HG02678 (cell line): ENCODE measurements at regions not wholly inside any gene's neighbourhood (a gene's known extent, or its start where the extent isn't known, plus 50 kb on each side); places are given as distances from the start of the nearest gene placed in this dataset.

ENCODE experiments used
- ATAC-seq: cut with Tn5 transposase; IDR thresholded peaks from one replicate; pipeline ENCODE4 v1.9.1; 2021; ENCODE audit warnings: mild to moderate bottlenecking, moderate library complexity; ENCODE audit not compliant: unreplicated experiment

GRCh38 chr10:78686444-78687060 is 382.2 kb upstream of the ZMIZ1 start:
- ATAC-seq: no peak

DNA sequence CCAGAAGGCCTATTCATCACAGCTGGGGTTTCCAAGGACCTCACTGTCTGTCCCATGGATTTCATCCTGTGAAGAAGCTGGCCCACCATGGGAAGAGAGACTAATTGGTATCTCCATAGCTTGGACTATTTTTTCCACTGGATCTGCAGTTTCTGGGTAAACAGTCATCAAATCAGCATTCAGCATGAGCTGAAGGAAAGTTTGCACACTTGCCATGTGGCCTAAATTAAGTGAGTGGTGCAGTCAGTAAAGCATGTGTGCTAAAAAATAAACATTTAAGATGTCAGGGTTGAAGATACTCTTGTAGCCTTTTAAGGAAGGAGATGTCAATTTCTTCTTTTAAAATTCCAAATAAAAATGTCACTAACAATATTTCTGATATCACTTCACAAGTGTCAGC is 381.1 kb upstream of the ZMIZ1 start:
- ATAC-seq: no peak

DNA sequence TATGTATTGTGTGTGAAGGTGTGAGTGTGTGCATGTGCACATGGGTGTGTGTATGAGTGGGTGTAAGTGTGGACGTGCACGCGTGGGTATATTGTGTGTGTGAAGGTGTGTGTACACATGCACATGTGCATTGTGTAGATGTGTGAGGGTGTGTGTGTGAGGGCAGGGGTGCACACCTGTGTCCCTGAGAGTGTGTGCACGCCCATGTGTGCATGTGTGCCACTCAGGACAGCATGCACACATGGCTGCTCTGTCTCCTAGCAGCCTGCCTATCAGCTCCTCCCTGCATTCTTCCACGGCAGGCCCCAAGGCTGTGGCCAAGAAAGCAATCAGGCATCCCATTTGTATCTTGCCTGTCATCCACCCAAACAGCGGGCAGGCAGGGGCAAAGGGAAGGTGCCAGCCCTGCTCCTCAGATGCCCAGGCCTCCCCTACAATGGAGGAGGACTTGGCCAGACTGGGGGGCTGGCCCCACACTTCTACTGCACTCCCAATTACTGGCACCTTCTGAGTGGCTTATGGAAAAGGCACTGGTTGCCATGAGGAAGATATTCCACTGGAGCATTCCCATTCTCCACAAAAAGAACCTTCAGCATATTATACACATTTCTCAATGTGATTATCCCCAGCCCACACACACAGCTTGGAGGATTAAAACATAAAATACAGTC is 380.4 kb upstream of the ZMIZ1 start:
- ATAC-seq: no peak

DNA sequence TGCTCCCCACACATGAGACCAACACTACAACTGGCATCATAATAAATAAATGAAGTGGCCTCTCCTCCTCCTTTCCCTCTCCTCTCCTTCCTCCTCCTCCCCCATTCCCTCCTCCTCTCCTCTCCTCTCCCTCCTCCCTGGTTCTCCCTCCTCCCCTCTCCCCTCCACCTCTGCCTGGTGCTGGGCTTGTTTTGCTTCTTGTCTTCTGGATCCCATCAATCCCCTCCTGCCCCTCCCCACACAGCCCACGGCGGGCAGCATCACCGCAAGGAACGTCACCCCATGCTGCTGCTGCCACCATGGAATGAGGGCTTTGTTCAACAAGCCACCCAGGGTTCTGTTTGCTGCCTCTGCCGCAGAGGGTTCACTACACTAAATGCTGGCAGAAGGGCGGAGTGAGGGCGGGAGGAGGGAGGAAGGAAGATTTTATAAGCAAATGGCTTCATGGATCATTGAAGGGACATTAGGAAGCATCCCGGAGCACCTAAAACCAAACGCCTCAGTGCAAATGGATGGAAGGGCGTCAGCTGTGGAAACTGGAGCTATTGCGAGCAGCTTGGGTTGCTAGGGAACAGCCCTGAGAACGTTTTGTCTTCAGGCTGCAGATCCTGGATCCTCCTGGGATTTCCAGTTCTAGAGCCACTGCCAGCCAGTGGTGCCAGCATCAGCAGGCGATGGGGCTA is 379.7 kb upstream of the ZMIZ1 start:
- ATAC-seq: no peak

DNA sequence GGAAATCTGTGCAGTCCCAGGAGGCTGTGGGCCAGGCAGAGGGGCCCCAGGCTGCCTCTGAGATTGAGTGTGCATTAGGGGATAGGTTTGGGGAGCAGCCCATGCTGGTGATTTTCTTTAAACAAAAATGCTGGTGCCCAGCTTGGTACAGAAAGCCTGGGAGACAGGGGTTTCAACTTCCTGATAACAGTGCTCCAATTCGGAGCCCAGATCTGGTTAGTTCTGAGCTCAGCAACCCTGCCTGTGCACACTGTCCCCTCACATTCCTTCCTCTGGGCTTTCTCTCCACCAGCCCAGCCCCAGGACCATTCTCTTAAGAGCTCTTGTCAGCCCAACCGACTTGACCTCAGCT is 379.2 kb upstream of the ZMIZ1 start:
- no peak for ATAC-seq

GRCh38 chr10:78690354-78691111 is 378.2 kb upstream of the ZMIZ1 start:
- no peak for ATAC-seq

DNA sequence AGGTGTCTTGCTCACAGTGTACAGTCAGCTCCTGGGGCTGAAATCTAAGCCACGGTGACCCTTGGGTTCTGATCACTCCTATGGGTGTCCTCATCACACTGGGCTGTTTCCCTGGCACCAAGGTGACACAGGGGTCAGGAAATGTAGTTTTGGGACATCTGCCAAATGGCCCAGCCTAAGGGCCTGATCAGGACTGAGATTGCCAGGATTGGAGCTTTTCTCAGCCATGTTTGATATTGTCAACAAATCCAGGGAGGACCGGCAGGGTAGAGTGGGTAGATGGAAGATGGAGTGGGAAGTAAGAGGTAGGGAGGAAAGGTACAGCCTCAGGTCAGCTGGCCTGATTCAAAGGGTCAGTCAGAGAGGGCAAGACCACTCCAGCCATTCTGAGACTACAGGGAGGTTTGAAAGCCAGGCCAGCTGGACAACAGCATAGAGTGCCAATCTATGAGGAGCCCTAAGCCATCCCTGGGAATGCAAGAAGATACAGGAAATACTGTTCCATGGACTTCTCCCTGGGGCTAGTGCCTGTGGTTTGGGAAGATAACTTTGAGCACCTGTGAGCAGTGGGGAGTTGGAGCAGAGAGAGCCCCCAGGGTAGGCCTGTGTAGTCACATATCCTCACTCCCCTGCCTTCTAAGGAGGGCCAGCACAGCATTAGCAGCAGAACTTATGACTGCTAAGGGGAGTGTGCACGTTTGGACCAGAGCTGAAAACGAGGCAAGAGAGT is 377.3 kb upstream of the ZMIZ1 start:
- no peak for ATAC-seq

GRCh38 chr10:78692071-78692470 is 376.7 kb upstream of the ZMIZ1 start:
- no peak for ATAC-seq

DNA sequence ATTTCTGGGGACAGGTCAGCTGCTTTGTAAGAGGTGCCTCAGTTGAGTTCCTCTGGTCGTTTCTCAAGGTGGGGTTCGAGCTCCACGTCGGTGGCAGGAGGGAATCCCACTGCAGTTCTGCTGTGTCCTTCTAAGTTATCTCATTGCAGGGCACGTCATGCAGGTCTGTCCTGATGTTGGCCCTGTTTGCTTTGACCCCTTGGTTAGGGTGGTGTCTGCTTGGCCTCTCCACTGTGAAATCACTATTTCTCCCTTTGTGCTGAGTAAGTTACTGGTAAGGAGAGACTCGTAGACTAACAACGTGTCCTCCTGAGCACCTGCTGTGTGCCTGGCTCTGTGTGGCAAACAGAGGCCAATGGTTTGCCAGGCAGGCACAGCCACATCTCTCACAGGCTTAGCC is 372.9 kb upstream of the ZMIZ1 start:
- ATAC-seq: no peak

DNA sequence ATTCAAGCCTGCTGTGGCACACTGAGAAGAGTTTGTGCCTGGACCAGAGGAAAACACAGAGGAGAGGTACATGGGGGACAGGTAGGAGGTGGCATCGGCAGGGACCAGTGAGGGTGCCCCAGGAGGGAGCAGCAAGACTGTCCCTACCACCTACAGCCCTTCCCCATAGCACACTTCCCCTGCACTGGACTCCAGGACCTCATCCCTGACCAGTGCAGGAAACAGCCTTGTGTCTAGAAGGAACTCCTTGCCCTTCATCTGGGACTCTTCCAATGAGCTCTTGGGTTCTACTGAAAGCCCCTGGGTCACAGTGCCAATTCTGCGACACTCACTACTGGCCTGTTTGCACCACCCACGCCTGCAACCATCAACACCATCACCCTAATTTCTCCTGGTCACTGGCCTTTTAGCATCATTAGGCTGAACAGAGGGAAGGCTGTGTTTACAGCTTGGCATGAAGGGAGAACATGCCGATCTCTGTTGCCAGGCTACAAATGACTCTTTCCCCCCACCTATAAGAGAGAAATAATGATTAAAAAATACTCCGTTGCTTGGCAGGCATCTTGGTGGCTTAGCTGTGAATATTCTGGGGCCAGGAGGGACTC is 371.9 kb upstream of the ZMIZ1 start:
- ATAC-seq: no peak

GRCh38 chr10:78699971-78700370 is 368.8 kb upstream of the ZMIZ1 start:
- no peak for ATAC-seq

GRCh38 chr10:78700413-78700812 is 368.4 kb upstream of the ZMIZ1 start:
- no peak for ATAC-seq

DNA sequence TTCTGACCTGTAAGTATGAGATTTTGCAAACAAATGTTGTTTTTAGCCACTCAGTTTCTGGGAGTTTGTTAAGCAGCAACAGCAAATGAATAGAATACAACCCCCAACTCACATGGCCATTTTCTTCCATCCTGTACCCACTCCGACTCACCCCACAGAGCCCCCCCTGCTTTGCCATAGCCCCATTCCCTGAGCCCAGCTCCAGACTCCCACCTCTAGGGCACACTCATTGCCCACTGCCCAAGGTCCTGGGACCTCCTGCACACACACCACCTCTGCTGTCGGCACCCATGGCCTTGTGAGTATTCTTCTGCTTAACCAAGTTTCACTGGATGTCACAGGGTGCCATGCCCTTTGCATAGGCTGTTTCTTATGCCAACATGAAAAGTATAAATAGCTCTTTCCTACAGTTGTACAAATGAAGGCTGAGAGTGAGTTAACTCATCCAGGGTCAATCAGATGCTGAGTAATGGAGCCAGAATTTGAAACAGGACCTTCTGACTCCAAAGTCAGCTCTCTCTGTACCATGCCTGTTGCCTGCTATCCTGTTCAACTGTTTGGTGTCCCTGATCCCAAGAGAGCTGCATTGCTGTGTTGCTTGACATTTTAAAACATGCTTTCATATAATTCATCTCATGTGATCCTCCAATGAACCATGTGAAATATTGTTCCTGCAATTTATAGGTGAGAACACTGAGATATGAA is 367.8 kb upstream of the ZMIZ1 start:
- no peak for ATAC-seq

- ATAC-seq: no peak
Measured at GRCh38 chr10:78702186-78702585, 366.6 kb upstream of the ZMIZ1 start.

- ATAC-seq: no peak
Measured at GRCh38 chr10:78702876-78703275, 365.9 kb upstream of the ZMIZ1 start.

DNA sequence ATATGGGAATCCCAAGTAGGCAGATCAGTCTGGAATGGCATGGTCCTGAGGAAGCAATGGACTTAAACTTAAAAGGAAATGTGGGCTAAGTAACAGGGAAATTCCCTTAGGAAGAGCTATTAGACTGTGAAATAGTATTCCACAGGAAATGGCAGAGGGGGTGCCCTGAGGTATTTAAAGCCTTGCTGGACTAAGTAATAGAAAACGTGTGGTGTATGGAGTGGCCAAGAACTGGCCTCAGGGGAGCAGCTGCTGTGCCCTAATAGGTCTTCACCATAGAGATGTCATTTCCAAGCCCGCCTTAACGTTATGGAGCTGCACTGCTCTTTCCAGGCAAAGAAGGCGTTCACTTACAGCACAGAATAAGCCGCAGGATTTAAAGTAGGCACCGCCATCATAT is 365.2 kb upstream of the ZMIZ1 start:
- no peak for ATAC-seq

DNA sequence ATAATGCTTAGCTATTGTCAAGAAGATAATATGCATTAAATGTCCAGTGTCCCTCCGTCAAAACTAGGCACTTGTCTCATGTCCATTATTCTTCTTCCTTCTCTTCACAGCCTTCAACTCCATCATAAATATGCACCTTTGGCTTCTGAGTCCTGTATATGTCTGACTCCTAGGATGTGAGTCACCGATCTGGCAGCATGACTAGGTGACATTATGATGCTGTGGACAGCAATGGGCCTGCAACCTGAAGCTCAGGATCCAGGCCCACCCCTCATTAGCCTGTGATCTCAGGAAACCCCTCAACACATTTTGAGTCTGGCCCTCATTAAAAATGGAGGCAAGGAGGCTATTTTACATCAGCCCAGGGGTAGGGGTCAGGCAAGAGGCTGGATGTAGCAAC is 362.5 kb upstream of the ZMIZ1 start:
- no peak for ATAC-seq

DNA sequence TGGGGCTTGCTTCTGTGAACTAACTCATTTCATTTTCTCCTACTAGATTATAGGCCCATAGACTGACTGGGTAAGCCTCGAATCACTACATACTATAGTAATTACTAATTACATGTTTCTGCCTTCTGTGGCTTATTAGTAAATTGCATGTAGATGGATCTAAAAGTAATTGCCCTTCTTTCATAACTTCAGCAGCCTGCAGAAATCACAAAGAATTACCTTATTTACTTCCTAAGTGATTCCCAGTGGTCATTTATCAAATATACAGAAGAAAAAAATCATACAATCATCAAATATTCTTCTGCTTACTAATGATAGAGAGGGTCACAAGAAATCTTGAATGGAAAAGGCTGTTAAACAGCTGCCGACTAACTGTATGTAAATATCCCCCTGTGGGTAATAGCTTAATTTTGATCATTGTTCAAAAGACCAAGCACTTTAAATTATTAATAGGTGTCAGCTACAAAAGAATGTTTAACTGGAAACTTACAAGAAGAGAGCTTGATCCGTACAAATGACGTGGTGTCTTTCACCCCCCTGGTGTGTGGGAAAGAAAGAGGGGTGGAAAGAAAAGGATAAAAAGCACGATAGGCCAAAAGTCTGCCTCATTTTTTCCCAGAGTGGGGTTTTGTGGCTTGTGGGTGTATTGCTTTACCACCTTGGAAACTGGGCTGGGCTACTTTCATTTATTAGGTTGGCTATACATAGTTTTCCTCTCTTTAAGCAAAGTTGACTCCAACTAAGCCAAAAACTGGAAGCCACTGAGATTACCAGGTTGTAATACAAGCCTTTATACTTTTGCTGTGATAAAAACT is 361.8 kb upstream of the ZMIZ1 start:
- no peak for ATAC-seq

- ATAC-seq: no peak
Measured at GRCh38 chr10:78707745-78708144, 361.0 kb upstream of the ZMIZ1 start.
